SH-SY5Y (cell line): ENCODE measurements at regions not wholly inside any gene's neighbourhood (a gene's known extent, or its start where the extent isn't known, plus 50 kb on each side); places are given as distances from the start of the nearest gene placed in this dataset.

Source experiments
- GATA2 ChIP-seq: IDR thresholded peaks from 2 replicates; pipeline ENCODE4 v1.6.1; 2011; ENCODE audit warnings: mild to moderate bottlenecking, low read depth, low read length
- GATA3 ChIP-seq: IDR thresholded peaks from 2 replicates; pipeline ENCODE4 v1.6.1; 2011; ENCODE audit warnings: low read depth, mild to moderate bottlenecking, low read length, moderate library complexity

- TF ChIP-seq GATA2 (no peak), GATA3 (no peak)
These were observed 104.6 kb upstream of the TEX51 start for GRCh38 chr2:126793885-126794613.
